GM10266 (cell line): ENCODE measurements at regions not wholly inside any gene's neighbourhood (a gene's known extent, or its start where the extent isn't known, plus 50 kb on each side); places are given as distances from the start of the nearest gene placed in this dataset.

Experiments
- DNase-seq: peaks from one replicate; pipeline ENCODE4 v3.0.0; 2012; ENCODE audit errors: extremely low spot score
- CTCF ChIP-seq: IDR thresholded peaks from 2 replicates; pipeline ENCODE4 v1.5.1; 2012; ENCODE audit warnings: mild to moderate bottlenecking, low read depth; ENCODE audit not compliant: control insufficient read depth, insufficient read depth; ENCODE audit errors: missing control alignments

- DNase-seq: no peak
- TF ChIP-seq CTCF: no peak
Observed at GRCh38 chr1:80050085-80050484, 1043.6 kb upstream of the ADGRL4 start.

- DNase-seq: no peak
- no peak for TF ChIP-seq CTCF
Observed at GRCh38 chr1:80048716-80049115, 1042.2 kb upstream of the ADGRL4 start.

DNA sequence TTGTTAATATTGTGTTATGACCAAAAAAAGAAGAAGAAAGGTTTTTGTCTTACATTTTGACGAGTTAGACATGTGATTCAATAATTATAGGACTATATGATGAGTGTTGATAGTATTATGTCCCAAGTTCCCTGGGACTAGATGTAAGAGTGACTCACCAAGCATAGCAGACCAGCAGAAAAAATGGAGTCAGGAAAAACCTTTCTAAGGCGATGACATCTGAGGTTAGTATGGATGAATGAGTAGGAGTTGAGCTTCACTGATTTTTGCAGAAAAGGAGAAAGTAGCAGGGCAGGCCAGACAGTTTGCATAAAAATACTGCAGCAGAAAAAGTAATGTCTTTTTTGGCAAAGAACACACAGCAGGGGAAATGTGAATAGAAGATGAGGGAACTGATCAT is 1041.3 kb upstream of the ADGRL4 start:
- TF ChIP-seq CTCF: no peak
- DNase-seq: no peak

DNA sequence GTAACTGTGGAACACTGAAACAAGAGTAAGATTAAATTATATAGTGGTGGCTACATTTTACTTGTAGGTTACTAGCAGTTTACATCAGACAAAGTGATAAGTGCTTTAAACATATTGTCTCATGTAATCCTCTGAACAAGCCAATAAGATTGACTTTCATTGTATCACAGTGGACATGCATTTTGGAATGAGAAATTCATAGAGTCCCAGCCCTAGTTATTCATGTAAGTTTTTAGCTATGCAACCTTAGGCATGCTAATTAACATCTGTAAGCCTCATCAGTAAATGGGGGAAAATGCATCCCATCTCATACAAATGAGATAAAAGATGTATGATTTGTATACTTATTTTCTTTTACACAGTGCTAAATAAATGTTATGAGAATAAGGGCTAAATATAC is 1038.1 kb upstream of the ADGRL4 start:
- no peak for DNase-seq
- TF ChIP-seq CTCF: no peak

GRCh38 chr1:80036690-80037432 is 1030.3 kb upstream of the ADGRL4 start:
- TF ChIP-seq CTCF: no peak
- no peak for DNase-seq

DNA sequence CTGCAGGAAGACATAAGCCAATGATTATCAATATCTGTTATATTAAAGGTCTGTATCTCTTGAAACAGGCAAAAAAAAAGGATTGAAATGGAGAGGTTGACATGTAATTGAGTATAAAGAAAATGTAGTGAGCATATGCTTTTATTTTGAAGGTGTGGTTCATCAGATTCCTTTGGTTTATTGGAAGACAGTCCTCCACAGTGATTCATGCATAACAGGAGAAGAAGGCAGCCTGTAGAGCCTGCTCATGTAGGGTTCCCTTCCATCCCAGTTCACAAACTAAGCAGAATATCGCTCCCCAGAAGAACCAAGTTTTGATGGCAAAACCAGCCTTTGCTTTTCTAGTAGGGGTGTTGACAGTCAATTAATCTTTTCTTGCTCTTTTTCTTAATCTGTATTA is 1016.8 kb upstream of the ADGRL4 start:
- TF ChIP-seq CTCF: no peak
- no peak for DNase-seq

- no peak for DNase-seq
- TF ChIP-seq CTCF: no peak
Observed at GRCh38 chr1:80021891-80022290, 1015.4 kb upstream of the ADGRL4 start.
